ENCODE measurements at regions not wholly inside any gene's neighbourhood (a gene's known extent, or its start where the extent isn't known, plus 50 kb on each side); places are given as distances from the start of the nearest gene placed in this dataset.

- TF ChIP-seq, protein P1, sequence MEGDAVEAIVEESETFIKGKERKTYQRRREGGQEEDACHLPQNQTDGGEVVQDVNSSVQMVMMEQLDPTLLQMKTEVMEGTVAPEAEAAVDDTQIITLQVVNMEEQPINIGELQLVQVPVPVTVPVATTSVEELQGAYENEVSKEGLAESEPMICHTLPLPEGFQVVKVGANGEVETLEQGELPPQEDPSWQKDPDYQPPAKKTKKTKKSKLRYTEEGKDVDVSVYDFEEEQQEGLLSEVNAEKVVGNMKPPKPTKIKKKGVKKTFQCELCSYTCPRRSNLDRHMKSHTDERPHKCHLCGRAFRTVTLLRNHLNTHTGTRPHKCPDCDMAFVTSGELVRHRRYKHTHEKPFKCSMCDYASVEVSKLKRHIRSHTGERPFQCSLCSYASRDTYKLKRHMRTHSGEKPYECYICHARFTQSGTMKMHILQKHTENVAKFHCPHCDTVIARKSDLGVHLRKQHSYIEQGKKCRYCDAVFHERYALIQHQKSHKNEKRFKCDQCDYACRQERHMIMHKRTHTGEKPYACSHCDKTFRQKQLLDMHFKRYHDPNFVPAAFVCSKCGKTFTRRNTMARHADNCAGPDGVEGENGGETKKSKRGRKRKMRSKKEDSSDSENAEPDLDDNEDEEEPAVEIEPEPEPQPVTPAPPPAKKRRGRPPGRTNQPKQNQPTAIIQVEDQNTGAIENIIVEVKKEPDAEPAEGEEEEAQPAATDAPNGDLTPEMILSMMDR (IDR thresholded peaks at IDR 0.05) = no peak
- TF ChIP-seq POLR2A (IDR thresholded peaks at IDR 0.05) (no peak), POLR2AphosphoS5 (IDR thresholded peaks at IDR 0.05) (no peak), EP300 (IDR thresholded peaks at IDR 0.05) (no peak)
Measured at GRCh38 chr14:38122241-38122640, 85.5 kb upstream of the SSTR1 start.
